SK-N-SH treated with all-trans-retinoic acid at 6 μM for 48 hours (cell line): ENCODE measurements at regions not wholly inside any gene's neighbourhood (a gene's known extent, or its start where the extent isn't known, plus 50 kb on each side); places are given as distances from the start of the nearest gene placed in this dataset.

Experiments
- ATAC-seq: fragments of 200-7000 bp; cut with Tn5 transposase; 3 replicates; pipeline ENCODE4 v1.9.1; 2020; ENCODE audit warnings: mild to moderate bottlenecking, moderate library complexity
- ARNTL ChIP-seq: fragments of 450-650 bp; formaldehyde crosslinking; IDR thresholded peaks from 2 replicates; pipeline ENCODE4 v1.5.0; 2020; ENCODE audit warnings: low read depth, mild to moderate bottlenecking, moderate library complexity, borderline replicate concordance
- BACH2 ChIP-seq: fragments of 250-450 bp; sonication (Bioruptor Pico); IDR thresholded peaks from 2 replicates; pipeline ENCODE4 v1.9.0; 2021; ENCODE audit warnings: mild to moderate bottlenecking, borderline replicate concordance
- CSDC2 ChIP-seq: fragments of 250-450 bp; sonication (Bioruptor Pico); IDR thresholded peaks from 2 replicates; pipeline ENCODE4 v1.5.0; 2020; ENCODE audit warnings: mild to moderate bottlenecking, moderate library complexity
- ESRRG ChIP-seq: fragments of 250-450 bp; sonication (Bioruptor Pico); IDR thresholded peaks from 2 replicates; pipeline ENCODE4 v1.6.1; 2021; ENCODE audit warnings: mild to moderate bottlenecking
- GLIS3 ChIP-seq: fragments of 250-450 bp; sonication (Bioruptor Pico); IDR thresholded peaks from 2 replicates; pipeline ENCODE4 v1.5.0; 2020; ENCODE audit warnings: mild to moderate bottlenecking, moderate library complexity
- ISL1 ChIP-seq: fragments of 250-450 bp; sonication (Bioruptor Pico); IDR thresholded peaks from 2 replicates; pipeline ENCODE4 v2.1.2; 2022; ENCODE audit warnings: mild to moderate bottlenecking, moderate library complexity
- OSR1 ChIP-seq: fragments of 250-450 bp; sonication (Bioruptor Pico); IDR thresholded peaks from 2 replicates; pipeline ENCODE4 v1.8.0; 2022; ENCODE audit warnings: moderate library complexity, mild to moderate bottlenecking, inconsistent platforms
- PATZ1 ChIP-seq: fragments of 250-450 bp; sonication (Bioruptor Pico); IDR thresholded peaks from 2 replicates; pipeline ENCODE4 v1.8.0; 2020; ENCODE audit warnings: mild to moderate bottlenecking, moderate library complexity, borderline replicate concordance
- POU6F1 ChIP-seq: fragments of 250-450 bp; sonication (Bioruptor Pico); IDR thresholded peaks from 2 replicates; pipeline ENCODE4 v1.8.0; 2021; ENCODE audit warnings: low read depth, mild to moderate bottlenecking, moderate library complexity, borderline replicate concordance
- PPARA ChIP-seq: fragments of 250-450 bp; sonication (Bioruptor Pico); IDR thresholded peaks from 2 replicates; pipeline ENCODE4 v1.5.0; 2020; ENCODE audit warnings: mild to moderate bottlenecking, borderline replicate concordance
- RARB ChIP-seq: fragments of 250-450 bp; sonication (Bioruptor Pico); IDR thresholded peaks from 2 replicates; pipeline ENCODE4 v1.8.0; 2021; ENCODE audit warnings: mild to moderate bottlenecking, moderate library complexity
- SNAI2 ChIP-seq: fragments of 250-450 bp; sonication (Bioruptor Pico); IDR thresholded peaks from 2 replicates; pipeline ENCODE4 v1.5.0; 2020; ENCODE audit warnings: mild to moderate bottlenecking, moderate library complexity
- TCF4 ChIP-seq: fragments of 250-450 bp; sonication (Bioruptor Pico); IDR thresholded peaks from 2 replicates; pipeline ENCODE4 v1.8.0; 2021; ENCODE audit warnings: mild to moderate bottlenecking, moderate library complexity, borderline replicate concordance
- TOX ChIP-seq: fragments of 250-450 bp; sonication (Bioruptor Pico); IDR thresholded peaks from 2 replicates; pipeline ENCODE4 v1.8.0; 2021; ENCODE audit warnings: mild to moderate bottlenecking, moderate library complexity, borderline replicate concordance
- ZC3H10 ChIP-seq: fragments of 250-450 bp; sonication (Bioruptor Pico); IDR thresholded peaks from 2 replicates; pipeline ENCODE4 v1.5.1; 2021; ENCODE audit warnings: mild to moderate bottlenecking, moderate library complexity
- ZFP30 ChIP-seq: fragments of 450-650 bp; formaldehyde crosslinking; IDR thresholded peaks from 2 replicates; pipeline ENCODE4 v1.5.0; 2022; ENCODE audit warnings: mild to moderate bottlenecking, moderate library complexity
- ZNF70 ChIP-seq: fragments of 450-650 bp; formaldehyde crosslinking; IDR thresholded peaks from 2 replicates; pipeline ENCODE4 v1.5.0; 2020; ENCODE audit warnings: mild to moderate bottlenecking, moderate library complexity
- ZNF8 ChIP-seq: fragments of 450-650 bp; formaldehyde crosslinking; IDR thresholded peaks from 2 replicates; pipeline ENCODE4 v1.5.0; 2020; ENCODE audit warnings: mild to moderate bottlenecking, moderate library complexity
- TF ChIP-seq, protein P1 (sequence below): fragments of 250-450 bp; sonication (Bioruptor Pico); IDR thresholded peaks from 2 replicates; pipeline ENCODE4 v1.5.1; 2021; ENCODE audit warnings: mild to moderate bottlenecking, moderate library complexity
- TF ChIP-seq, protein P2 (sequence below): fragments of 250-450 bp; sonication (Bioruptor Pico); IDR thresholded peaks from 2 replicates; pipeline ENCODE4 v1.5.0; 2020; ENCODE audit warnings: mild to moderate bottlenecking, moderate library complexity

GRCh38 chrX:8018934-8019333, 91.7 kb upstream of the PNPLA4 start:
- TF ChIP-seq ARNTL (CRISPR knock-in tag) (no peak), TCF4 (no peak), ZC3H10 (CRISPR knock-in tag) (no peak), CSDC2 (CRISPR knock-in tag) (no peak), BACH2 (CRISPR knock-in tag) (no peak), ISL1 (CRISPR knock-in tag) (no peak), PPARA (CRISPR knock-in tag) (no peak), ZFP30 (CRISPR knock-in tag) (no peak), POU6F1 (no peak), ESRRG (no peak), ZNF8 (CRISPR knock-in tag) (no peak), PATZ1 (CRISPR knock-in tag) (no peak), GLIS3 (CRISPR knock-in tag) (no peak), TOX (CRISPR knock-in tag) (no peak)
- ATAC-seq, result no peak

DNA sequence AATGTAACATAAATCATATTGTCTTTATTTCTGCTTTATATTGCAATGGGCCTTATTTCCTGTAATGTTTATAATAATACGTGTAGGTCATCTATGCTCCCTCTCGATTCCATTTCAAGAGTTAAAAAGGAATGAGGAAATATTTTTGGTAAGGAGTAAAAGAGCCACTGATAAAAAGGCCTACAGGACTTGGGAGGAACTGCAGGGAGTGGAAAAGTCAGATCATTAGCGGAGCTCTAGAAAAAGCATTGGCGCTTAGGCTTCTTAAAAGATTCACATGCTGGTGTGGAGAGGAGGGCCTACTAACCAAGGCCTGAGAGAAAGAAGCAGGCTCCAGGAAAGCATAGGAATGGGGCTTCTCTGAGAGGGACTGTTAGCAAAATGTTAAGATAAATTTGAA, 82.9 kb upstream of the PNPLA4 start:
- no peak for TF ChIP-seq OSR1 (CRISPR knock-in tag)
- TF ChIP-seq ZNF8 (CRISPR knock-in tag), result no peak
- TF ChIP-seq TCF4, result no peak
- TF ChIP-seq POU6F1, result no peak
- no peak for TF ChIP-seq SNAI2 (CRISPR knock-in tag)
- no peak for TF ChIP-seq PATZ1 (CRISPR knock-in tag)
- TF ChIP-seq, protein P1, sequence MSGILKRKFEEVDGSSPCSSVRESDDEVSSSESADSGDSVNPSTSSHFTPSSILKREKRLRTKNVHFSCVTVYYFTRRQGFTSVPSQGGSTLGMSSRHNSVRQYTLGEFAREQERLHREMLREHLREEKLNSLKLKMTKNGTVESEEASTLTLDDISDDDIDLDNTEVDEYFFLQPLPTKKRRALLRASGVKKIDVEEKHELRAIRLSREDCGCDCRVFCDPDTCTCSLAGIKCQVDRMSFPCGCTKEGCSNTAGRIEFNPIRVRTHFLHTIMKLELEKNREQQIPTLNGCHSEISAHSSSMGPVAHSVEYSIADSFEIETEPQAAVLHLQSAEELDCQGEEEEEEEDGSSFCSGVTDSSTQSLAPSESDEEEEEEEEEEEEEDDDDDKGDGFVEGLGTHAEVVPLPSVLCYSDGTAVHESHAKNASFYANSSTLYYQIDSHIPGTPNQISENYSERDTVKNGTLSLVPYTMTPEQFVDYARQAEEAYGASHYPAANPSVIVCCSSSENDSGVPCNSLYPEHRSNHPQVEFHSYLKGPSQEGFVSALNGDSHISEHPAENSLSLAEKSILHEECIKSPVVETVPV (CRISPR knock-in tag), result no peak
- TF ChIP-seq ZFP30 (CRISPR knock-in tag), result no peak
- TF ChIP-seq RARB (CRISPR knock-in tag), result no peak
- TF ChIP-seq ZNF70, result no peak
- TF ChIP-seq ISL1 (CRISPR knock-in tag), result no peak
- no peak for TF ChIP-seq TOX (CRISPR knock-in tag)
- TF ChIP-seq, protein P2, sequence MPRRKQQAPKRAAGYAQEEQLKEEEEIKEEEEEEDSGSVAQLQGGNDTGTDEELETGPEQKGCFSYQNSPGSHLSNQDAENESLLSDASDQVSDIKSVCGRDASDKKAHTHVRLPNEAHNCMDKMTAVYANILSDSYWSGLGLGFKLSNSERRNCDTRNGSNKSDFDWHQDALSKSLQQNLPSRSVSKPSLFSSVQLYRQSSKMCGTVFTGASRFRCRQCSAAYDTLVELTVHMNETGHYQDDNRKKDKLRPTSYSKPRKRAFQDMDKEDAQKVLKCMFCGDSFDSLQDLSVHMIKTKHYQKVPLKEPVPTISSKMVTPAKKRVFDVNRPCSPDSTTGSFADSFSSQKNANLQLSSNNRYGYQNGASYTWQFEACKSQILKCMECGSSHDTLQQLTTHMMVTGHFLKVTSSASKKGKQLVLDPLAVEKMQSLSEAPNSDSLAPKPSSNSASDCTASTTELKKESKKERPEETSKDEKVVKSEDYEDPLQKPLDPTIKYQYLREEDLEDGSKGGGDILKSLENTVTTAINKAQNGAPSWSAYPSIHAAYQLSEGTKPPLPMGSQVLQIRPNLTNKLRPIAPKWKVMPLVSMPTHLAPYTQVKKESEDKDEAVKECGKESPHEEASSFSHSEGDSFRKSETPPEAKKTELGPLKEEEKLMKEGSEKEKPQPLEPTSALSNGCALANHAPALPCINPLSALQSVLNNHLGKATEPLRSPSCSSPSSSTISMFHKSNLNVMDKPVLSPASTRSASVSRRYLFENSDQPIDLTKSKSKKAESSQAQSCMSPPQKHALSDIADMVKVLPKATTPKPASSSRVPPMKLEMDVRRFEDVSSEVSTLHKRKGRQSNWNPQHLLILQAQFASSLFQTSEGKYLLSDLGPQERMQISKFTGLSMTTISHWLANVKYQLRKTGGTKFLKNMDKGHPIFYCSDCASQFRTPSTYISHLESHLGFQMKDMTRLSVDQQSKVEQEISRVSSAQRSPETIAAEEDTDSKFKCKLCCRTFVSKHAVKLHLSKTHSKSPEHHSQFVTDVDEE (CRISPR knock-in tag), result no peak
- no peak for TF ChIP-seq ARNTL (CRISPR knock-in tag)
- TF ChIP-seq ZC3H10 (CRISPR knock-in tag), result no peak
- no peak for TF ChIP-seq GLIS3 (CRISPR knock-in tag)
- no peak for TF ChIP-seq ESRRG
- TF ChIP-seq CSDC2 (CRISPR knock-in tag), result no peak
- ATAC-seq, result no peak
